Natural killer cell (primary cell): ENCODE measurements at regions not wholly inside any gene's neighbourhood (a gene's known extent, or its start where the extent isn't known, plus 50 kb on each side); places are given as distances from the start of the nearest gene placed in this dataset.
"Not testable (repeated sequence)": the region's sequence is repeated elsewhere in the genome, so short reads cannot be mapped to it uniquely, and the experiment has no call there.

Source experiments
- ATAC-seq, 3 donors: fragments of 150-1000 bp in 2 of 3; fragments of 200-7000 bp in 1 of 3; cut with Tn5 transposase; 1 replicate in 1 of 3; 2 replicates in 2 of 3; pipeline ENCODE4 v1.10.0; 2021; ENCODE audit warnings: mild to moderate bottlenecking in 2 of 3, moderate library complexity in 2 of 3
- DNase-seq, 2 donors: peaks; one replicate each; pipeline versions ENCODE4 v3.0.0 to v3.0.0-alpha.2; 2013 to 2021; ENCODE audit warnings: mixed read lengths in 1 of 2
- H3K27ac ChIP-seq: one replicate; pipeline ENCODE4 v1.5.1; 2013; ENCODE audit warnings: mild to moderate bottlenecking, low read length
- H3K27me3 ChIP-seq: one replicate; pipeline ENCODE4 v1.6.1; 2013; ENCODE audit warnings: low read length; ENCODE audit not compliant: control insufficient read depth, insufficient read depth
- H3K36me3 ChIP-seq: one replicate; pipeline ENCODE4 v1.6.1; 2013; ENCODE audit warnings: low read length; ENCODE audit not compliant: control insufficient read depth, insufficient read depth
- H3K4me1 ChIP-seq: one replicate; pipeline ENCODE4 v1.6.1; 2013; ENCODE audit warnings: low read length; ENCODE audit not compliant: control insufficient read depth, insufficient read depth
- H3K4me3 ChIP-seq: one replicate; pipeline ENCODE4 v1.5.1; 2013; ENCODE audit warnings: low read length
- H3K9me3 ChIP-seq: one replicate; pipeline ENCODE4 v1.6.1; 2013; ENCODE audit warnings: low read length; ENCODE audit not compliant: control insufficient read depth, insufficient read depth
- H3K27ac Mint-ChIP-seq, 2 donors: one replicate each; pipeline ENCODE4 v1.8.0; 2022; ENCODE audit warnings: mild to moderate bottlenecking in 2 of 2, mixed read lengths in 2 of 2, moderate library complexity in 1 of 2
- H3K27me3 Mint-ChIP-seq, 2 donors: one replicate each; pipeline ENCODE4 v1.8.0; 2022; ENCODE audit warnings: low read depth in 2 of 2, mixed read lengths in 2 of 2
- H3K36me3 Mint-ChIP-seq: one replicate; pipeline ENCODE4 v1.8.0; 2022; ENCODE audit warnings: mixed read lengths
- H3K4me1 Mint-ChIP-seq, 2 donors: one replicate each; pipeline ENCODE4 v1.8.0; 2022; ENCODE audit warnings: mixed read lengths in 2 of 2
- H3K4me3 Mint-ChIP-seq: one replicate; pipeline ENCODE4 v1.8.0; 2022; ENCODE audit warnings: mild to moderate bottlenecking, moderate library complexity, mixed read lengths
- H3K9me3 Mint-ChIP-seq, 2 donors: one replicate each; pipeline ENCODE4 v1.8.0; 2022; ENCODE audit warnings: mixed read lengths in 2 of 2
- CTCF ChIP-seq: fragments of 200-600 bp; IDR thresholded peaks from one replicate; pipeline ENCODE4 v1.8.0; 2022; ENCODE audit warnings: antibody characterized with exemption
- WGBS: methylation state at CpG from one replicate; pipeline ENCODE4 v1.1.7; 2013; ENCODE audit warnings: missing lambda C conversion rate; ENCODE audit not compliant: insufficient coverage; 5-methylcytosine and 5-hydroxymethylcytosine counted together
- intact Hi-C: fragments of 100-400 bp; cut with micrococcal nuclease; formaldehyde crosslinking; loops from one replicate; pipeline ENCODE4 v1.14.2; 2022

- ATAC-seq = no peak
- DNase-seq = no peak
- WGBS = no CpG with 5 or more reads among the region's 1 CpG
- Histone ChIP-seq H3K4me3 (no peak overlapping the region), H3K27me3 (no peaks in the 10 kb centered on the region), H3K36me3 (no peaks in the 10 kb centered on the region), H3K4me1 (no peaks in the 10 kb centered on the region), H3K9me3 (no peaks in the 10 kb centered on the region), H3K27ac (no peak overlapping the region)
- intact Hi-C loops = no loop called here
- no peaks in the 10 kb centered on the region for H3K4me1 Mint-ChIP-seq
- H3K36me3 Mint-ChIP-seq = no peaks in the 10 kb centered on the region
- H3K4me3 Mint-ChIP-seq = no peak overlapping the region
- no peaks in the 10 kb centered on the region for H3K9me3 Mint-ChIP-seq
- H3K27me3 Mint-ChIP-seq = no peaks in the 10 kb centered on the region
- TF ChIP-seq CTCF = no peak
- H3K27ac Mint-ChIP-seq = no peak overlapping the region
Measured at GRCh38 chr2:16383411-16383810, 282.2 kb downstream of the CYRIA start.

GRCh38 chr2:16382451-16382850, 283.2 kb downstream of the CYRIA start:
- H3K27ac Mint-ChIP-seq = no peak overlapping the region
- Histone ChIP-seq H3K36me3 (no peaks in the 10 kb centered on the region), H3K9me3 (no peaks in the 10 kb centered on the region), H3K4me1 (no peaks in the 10 kb centered on the region), H3K4me3 (no peak overlapping the region), H3K27ac (no peak overlapping the region), H3K27me3 (no peaks in the 10 kb centered on the region)
- WGBS = 82% methylated on average over 5 of the region's 7 CpGs
- H3K27me3 Mint-ChIP-seq = no peaks in the 10 kb centered on the region
- H3K4me1 Mint-ChIP-seq = no peaks in the 10 kb centered on the region
- H3K4me3 Mint-ChIP-seq = no peak overlapping the region
- intact Hi-C loops = no loop called here
- no peak for TF ChIP-seq CTCF
- no peak for ATAC-seq
- H3K36me3 Mint-ChIP-seq = no peaks in the 10 kb centered on the region
- H3K9me3 Mint-ChIP-seq = peaks cover 0 to 3% of the 10 kb centered on the region in 2 donors
- DNase-seq = no peak

- no peak overlapping the region for H3K4me3 ChIP-seq
- no peak for ATAC-seq
- H3K4me1 ChIP-seq = no peaks in the 10 kb centered on the region
- H3K36me3 ChIP-seq = no peaks in the 10 kb centered on the region
- 83% methylated on average over 2 of the region's 2 CpGs for WGBS
- no peaks in the 10 kb centered on the region for H3K36me3 Mint-ChIP-seq
- H3K27ac Mint-ChIP-seq = no peak overlapping the region
- no peaks in the 10 kb centered on the region for H3K9me3 ChIP-seq
- no peaks in the 10 kb centered on the region for H3K27me3 Mint-ChIP-seq
- no peak for TF ChIP-seq CTCF
- intact Hi-C loops = no loop called here
- H3K4me3 Mint-ChIP-seq = no peak overlapping the region
- no peak overlapping the region for H3K27ac ChIP-seq
- no peaks in the 10 kb centered on the region for H3K27me3 ChIP-seq
- H3K9me3 Mint-ChIP-seq = peaks cover 0 to 5% of the 10 kb centered on the region in 2 donors
- no peaks in the 10 kb centered on the region for H3K4me1 Mint-ChIP-seq
- no peak for DNase-seq
Measured at GRCh38 chr2:16381511-16381910, 284.1 kb downstream of the CYRIA start.

GRCh38 chr2:16379901-16380300, 285.7 kb downstream of the CYRIA start:
- H3K27me3 Mint-ChIP-seq, H3K36me3 ChIP-seq, ATAC-seq, H3K4me3 Mint-ChIP-seq, H3K4me1 Mint-ChIP-seq, H3K27ac ChIP-seq, H3K9me3 ChIP-seq, H3K4me1 ChIP-seq, H3K36me3 Mint-ChIP-seq, H3K9me3 Mint-ChIP-seq, H3K4me3 ChIP-seq, DNase-seq, intact Hi-C loops, H3K27ac Mint-ChIP-seq, H3K27me3 ChIP-seq: not testable (repeated sequence)
- no CpG with 5 or more reads among the region's 5 CpGs for WGBS

GRCh38 chr2:16379061-16379460, 286.6 kb downstream of the CYRIA start:
- H3K9me3 ChIP-seq, H3K36me3 ChIP-seq, H3K9me3 Mint-ChIP-seq, intact Hi-C loops, H3K27me3 ChIP-seq, H3K4me1 Mint-ChIP-seq, ATAC-seq, H3K36me3 Mint-ChIP-seq, DNase-seq, H3K27ac ChIP-seq, H3K27ac Mint-ChIP-seq, H3K4me3 ChIP-seq, H3K4me3 Mint-ChIP-seq, H3K4me1 ChIP-seq, H3K27me3 Mint-ChIP-seq: not testable (repeated sequence)
- WGBS = 60% methylated on average over 2 of the region's 5 CpGs
